NT2/D1 (cell line): ENCODE measurements at regions not wholly inside any gene's neighbourhood (a gene's known extent, or its start where the extent isn't known, plus 50 kb on each side); places are given as distances from the start of the nearest gene placed in this dataset.

Experiments
- DNase-seq: peaks from one replicate; pipeline ENCODE4 v3.0.0-alpha.2; 2011; ENCODE audit warnings: low read depth, low spot score
- H3K27me3 ChIP-seq: 2 replicates; pipeline ENCODE4 v1.6.0; 2011; ENCODE audit warnings: mild to moderate bottlenecking; ENCODE audit not compliant: insufficient read length, insufficient read depth
- H3K36me3 ChIP-seq: 2 replicates; pipeline ENCODE4 v1.6.1; 2011; ENCODE audit warnings: mild to moderate bottlenecking, low read length, mixed read lengths; ENCODE audit not compliant: insufficient read depth, insufficient read length
- H3K4me1 ChIP-seq: 2 replicates; pipeline ENCODE4 v1.5.1; 2011; ENCODE audit not compliant: insufficient read depth, insufficient read length
- H3K4me3 ChIP-seq: 2 replicates; pipeline ENCODE4 v1.5.1; 2011; ENCODE audit warnings: low read depth; ENCODE audit not compliant: insufficient read length
- H3K9ac ChIP-seq: 2 replicates; pipeline ENCODE4 v1.6.0; 2011; ENCODE audit warnings: low read depth; ENCODE audit not compliant: insufficient read length
- H3K9me3 ChIP-seq: 2 replicates; pipeline ENCODE4 v1.5.1; 2011; ENCODE audit warnings: mild to moderate bottlenecking, low read length; ENCODE audit not compliant: insufficient read depth
- SUZ12 ChIP-seq: IDR thresholded peaks from 2 replicates; pipeline ENCODE4 v1.6.1; 2011; ENCODE audit not compliant: insufficient read length, insufficient read depth; ENCODE audit errors: extremely low read depth
- YY1 ChIP-seq: IDR thresholded peaks from 2 replicates; pipeline ENCODE4 v1.6.1; 2011; ENCODE audit not compliant: insufficient read length, insufficient read depth
- ZNF274 ChIP-seq: IDR thresholded peaks from 2 replicates; pipeline ENCODE4 v1.6.1; 2011; ENCODE audit warnings: mild to moderate bottlenecking, low read depth, low read length

GRCh38 chr2:239666053-239666854, 265.4 kb upstream of the HDAC4 start:
- no peak for TF ChIP-seq ZNF274
- TF ChIP-seq SUZ12 = no peak
- TF ChIP-seq YY1 = no peak
- DNase-seq = no peak
- Histone ChIP-seq H3K9me3 (no peaks in the 10 kb centered on the region; the same call in 1 of the 2 replicates), H3K9ac (peak overlapping the region; percentile 1), H3K27me3 (peaks cover 2% of the 10 kb centered on the region), H3K4me3 (no peak overlapping the region), H3K36me3 (no peaks in the 10 kb centered on the region), H3K4me1 (peaks cover 2% of the 10 kb centered on the region)

GRCh38 chr2:239664216-239664810, 263.5 kb upstream of the HDAC4 start:
- Histone ChIP-seq H3K9me3 (no peaks in the 10 kb centered on the region; the same call in 1 of the 2 replicates), H3K27me3 (no peaks in the 10 kb centered on the region), H3K36me3 (no peaks in the 10 kb centered on the region), H3K4me3 (no peak overlapping the region), H3K4me1 (peaks cover 3% of the 10 kb centered on the region), H3K9ac (no peak overlapping the region)
- TF ChIP-seq ZNF274 (no peak), YY1 (no peak), SUZ12 (no peak)
- DNase-seq = no peak

GRCh38 chr2:239663364-239663924, 262.6 kb upstream of the HDAC4 start:
- Histone ChIP-seq H3K4me1 (peaks cover 3% of the 10 kb centered on the region), H3K27me3 (no peaks in the 10 kb centered on the region), H3K9me3 (no peaks in the 10 kb centered on the region; the same call in 1 of the 2 replicates), H3K9ac (no peak overlapping the region), H3K36me3 (no peaks in the 10 kb centered on the region), H3K4me3 (no peak overlapping the region)
- DNase-seq = no peak
- TF ChIP-seq YY1 (no peak), SUZ12 (no peak), ZNF274 (no peak)

DNA sequence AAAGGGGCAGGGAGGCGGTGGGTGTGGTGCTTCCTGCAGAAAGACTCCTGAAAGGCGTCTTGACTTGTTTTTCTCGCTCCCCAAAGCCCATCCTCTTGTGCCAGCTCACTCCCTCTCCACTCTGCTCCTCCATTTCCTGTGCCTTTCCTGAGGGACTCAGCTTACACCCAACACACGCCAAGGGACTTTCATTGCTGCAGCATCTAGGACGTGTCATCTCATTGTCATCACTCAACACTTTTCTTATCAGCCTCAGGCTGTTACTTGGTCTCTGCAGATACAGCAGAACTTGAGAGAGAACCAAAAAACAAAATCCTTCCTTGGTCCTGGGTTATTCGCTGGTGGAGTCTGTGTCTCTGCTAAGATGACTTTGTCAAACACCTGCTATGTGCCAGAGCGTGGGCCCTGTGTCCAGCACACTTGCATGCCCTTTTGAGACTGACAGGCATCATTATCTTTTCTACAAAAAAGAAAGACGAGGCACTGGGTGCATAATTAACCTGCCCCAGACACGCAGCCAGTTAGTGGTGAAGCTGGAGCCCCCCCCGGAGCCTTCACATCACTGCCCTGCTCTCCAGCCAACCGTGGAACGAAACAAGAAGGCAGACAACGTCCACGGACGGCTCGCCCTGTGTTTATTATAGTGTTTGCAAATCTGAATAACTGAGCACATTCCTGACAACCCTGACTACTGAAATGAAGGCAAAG, 261.7 kb upstream of the HDAC4 start:
- Histone ChIP-seq H3K4me1 (peaks cover 3% of the 10 kb centered on the region), H3K36me3 (no peaks in the 10 kb centered on the region), H3K9ac (no peak overlapping the region), H3K9me3 (no peaks in the 10 kb centered on the region; the same call in 1 of the 2 replicates), H3K4me3 (no peak overlapping the region), H3K27me3 (no peaks in the 10 kb centered on the region)
- no peak for TF ChIP-seq YY1
- TF ChIP-seq SUZ12 = no peak
- no peak for TF ChIP-seq ZNF274
- DNase-seq = no peak

DNA sequence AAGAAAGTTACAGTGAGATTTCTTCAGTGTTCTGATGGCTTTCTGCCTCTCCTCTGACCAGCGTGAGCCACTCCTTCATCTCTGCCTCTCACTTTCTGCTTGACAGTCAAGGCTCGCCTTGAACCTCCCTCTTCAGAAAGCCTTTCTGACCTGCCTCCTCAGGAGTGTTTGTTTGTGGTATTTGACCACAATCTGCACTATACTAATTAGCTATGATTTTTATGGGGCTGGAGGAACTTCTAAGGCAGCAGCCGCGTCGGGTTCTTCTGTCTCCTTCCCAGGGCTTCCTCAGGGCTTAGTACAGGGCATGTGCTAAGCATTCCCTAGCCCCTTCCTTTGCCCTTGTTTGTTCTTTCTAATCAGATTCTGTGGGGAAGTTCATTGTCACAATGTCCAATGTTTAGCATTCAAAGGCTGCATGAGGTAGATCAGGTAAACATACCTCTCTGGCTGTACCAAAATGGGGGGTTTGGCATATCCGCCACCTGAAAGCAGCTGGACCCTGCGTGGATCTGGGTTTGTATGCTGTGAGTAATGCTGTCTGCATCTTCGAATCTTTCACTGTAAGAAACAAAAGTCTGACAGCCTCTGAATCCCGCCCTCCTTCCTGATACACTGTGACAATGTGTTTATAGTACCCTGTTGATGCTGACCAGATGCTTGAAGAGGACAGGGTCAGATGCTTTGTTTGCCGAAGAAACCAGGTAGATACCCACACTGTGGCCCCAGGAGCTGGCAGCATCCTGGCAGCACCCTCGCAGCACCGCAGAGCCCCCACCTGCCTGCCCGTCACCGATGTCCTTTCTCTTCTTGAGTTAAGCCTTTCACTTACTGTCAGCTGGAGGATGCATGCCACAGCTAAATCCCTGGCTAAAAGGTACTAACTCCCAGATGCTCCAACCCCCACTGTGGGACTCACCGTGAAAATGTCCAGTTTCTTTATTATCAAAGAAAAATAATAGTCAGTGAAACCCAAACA, 260.8 kb upstream of the HDAC4 start:
- TF ChIP-seq SUZ12 = no peak
- no peak for TF ChIP-seq YY1
- no peak for TF ChIP-seq ZNF274
- no peaks in the 10 kb centered on the region for H3K36me3 ChIP-seq
- H3K9ac ChIP-seq = no peak overlapping the region
- peaks cover 3% of the 10 kb centered on the region for H3K4me1 ChIP-seq
- DNase-seq = no peak
- H3K27me3 ChIP-seq = no peaks in the 10 kb centered on the region
- H3K9me3 ChIP-seq = no peaks in the 10 kb centered on the region; the same call in 1 of the 2 replicates
- H3K4me3 ChIP-seq = no peak overlapping the region
